SKM-1 treated with dmso at 0.1 percent for 144 hours (cell line): ENCODE measurements at regions not wholly inside any gene's neighbourhood (a gene's known extent, or its start where the extent isn't known, plus 50 kb on each side); places are given as distances from the start of the nearest gene placed in this dataset.

Source experiments
- DNase-seq: peaks from one replicate; lab custom pipeline; 2025; ENCODE audit not compliant: unreplicated experiment; lab: John Stamatoyannopoulos, UW

GRCh38 chr13:22168437-22169190 lies 497.7 kb downstream of the FGF9 start:
- no peak for DNase-seq

GRCh38 chr13:22169473-22169872 lies 498.6 kb downstream of the FGF9 start:
- no peak for DNase-seq

- no peak for DNase-seq
Observed at GRCh38 chr13:22173610-22174009, 502.7 kb downstream of the FGF9 start.

GRCh38 chr13:22175241-22175640 lies 504.4 kb downstream of the FGF9 start:
- DNase-seq: no peak

GRCh38 chr13:22175815-22176214 lies 504.9 kb downstream of the FGF9 start:
- DNase-seq: no peak

- DNase-seq: no peak
Observed at GRCh38 chr13:22176968-22177520, 506.2 kb downstream of the FGF9 start.

GRCh38 chr13:22178878-22179277 lies 508.0 kb downstream of the FGF9 start:
- no peak for DNase-seq

- no peak for DNase-seq
Observed at GRCh38 chr13:22187329-22187728, 516.5 kb downstream of the FGF9 start.

- no peak for DNase-seq
Observed at GRCh38 chr13:22189176-22190048, 518.5 kb downstream of the FGF9 start.

- DNase-seq: no peak
Observed at GRCh38 chr13:22193070-22193469, 522.2 kb downstream of the FGF9 start.

- DNase-seq: no peak
Observed at GRCh38 chr13:22194106-22194805, 523.4 kb downstream of the FGF9 start.

GRCh38 chr13:22195726-22196125 lies 524.9 kb downstream of the FGF9 start:
- no peak for DNase-seq

- no peak for DNase-seq
Observed at GRCh38 chr13:22196777-22197176, 525.9 kb downstream of the FGF9 start.

- no peak for DNase-seq
Observed at GRCh38 chr13:22198001-22198400, 527.1 kb downstream of the FGF9 start.

- no peak for DNase-seq
Observed at GRCh38 chr13:22198641-22199217, 527.9 kb downstream of the FGF9 start.

- DNase-seq: no peak
Observed at GRCh38 chr13:22200440-22200839, 529.6 kb downstream of the FGF9 start.

- no peak for DNase-seq
Observed at GRCh38 chr13:22201375-22201925, 530.6 kb downstream of the FGF9 start.

- no peak for DNase-seq
Observed at GRCh38 chr13:22210134-22210930, 539.5 kb downstream of the FGF9 start.

GRCh38 chr13:22211876-22212275 lies 541.0 kb downstream of the FGF9 start:
- no peak for DNase-seq

GRCh38 chr13:22212576-22212975 lies 541.7 kb downstream of the FGF9 start:
- no peak for DNase-seq
